Activated CD4-positive, alpha-beta memory T cell treated with anti-CD3 and anti-CD28 coated beads, Interleukin-2, amount 10 ng/mL, durations not matched to agents 7 days and 5 days (primary cell): ENCODE measurements at regions not wholly inside any gene's neighbourhood (a gene's known extent, or its start where the extent isn't known, plus 50 kb on each side); places are given as distances from the start of the nearest gene placed in this dataset.
A peak's percentile ranks its signal among the peaks of the same experiment; 100 is the strongest.

Experiments
- CTCF ChIA-PET: fragments of 350-600 bp; sonication (Branson Sonifier 250); formaldehyde crosslinking; loops from one replicate; lab custom pipeline; 2021; ENCODE audit warnings: antibody characterized with exemption, inconsistent platforms; lab: Charles Lee
- POLR2A ChIA-PET: fragments of 350-600 bp; sonication (Branson Sonifier 250); formaldehyde crosslinking; loops from one replicate; lab custom pipeline; 2021; ENCODE audit warnings: antibody characterized with exemption; lab: Charles Lee
- DNase-seq: peaks from one replicate; pipeline ENCODE4 v3.0.0-alpha.2; 2020
- H3K27ac Mint-ChIP-seq: one replicate; pipeline ENCODE4 v1.8.0; 2021; ENCODE audit warnings: mild to moderate bottlenecking, mixed read lengths
- H3K27me3 Mint-ChIP-seq: one replicate; pipeline ENCODE4 v1.8.0; 2021; ENCODE audit warnings: mixed read lengths
- H3K36me3 Mint-ChIP-seq: one replicate; pipeline ENCODE4 v1.8.0; 2021; ENCODE audit warnings: low read depth, mixed read lengths
- H3K4me1 Mint-ChIP-seq: one replicate; pipeline ENCODE4 v1.8.0; 2021; ENCODE audit warnings: mixed read lengths
- H3K4me3 Mint-ChIP-seq: one replicate; pipeline ENCODE4 v1.8.0; 2021; ENCODE audit warnings: mild to moderate bottlenecking, mixed read lengths
- H3K9me3 Mint-ChIP-seq: one replicate; pipeline ENCODE4 v1.8.0; 2021; ENCODE audit warnings: mixed read lengths

GRCh38 chr7:118298771-118299170, 74.3 kb downstream of the ANKRD7 start:
- H3K27ac Mint-ChIP-seq, result no peak overlapping the region
- peaks cover 25% of the 10 kb centered on the region for H3K27me3 Mint-ChIP-seq
- H3K36me3 Mint-ChIP-seq, result no peaks in the 10 kb centered on the region
- H3K4me1 Mint-ChIP-seq, result peaks cover 2% of the 10 kb centered on the region
- ChIA-PET POLR2A (interaction anchor here (0.7 kb wide), 1 partner anchor 12 kb away, joined by 4 read pairs; no protein-coding TSS in a partner anchor), CTCF (no interaction called here)
- DNase-seq, result no peak
- H3K9me3 Mint-ChIP-seq, result no peaks in the 10 kb centered on the region
- H3K4me3 Mint-ChIP-seq, result no peak overlapping the region

DNA sequence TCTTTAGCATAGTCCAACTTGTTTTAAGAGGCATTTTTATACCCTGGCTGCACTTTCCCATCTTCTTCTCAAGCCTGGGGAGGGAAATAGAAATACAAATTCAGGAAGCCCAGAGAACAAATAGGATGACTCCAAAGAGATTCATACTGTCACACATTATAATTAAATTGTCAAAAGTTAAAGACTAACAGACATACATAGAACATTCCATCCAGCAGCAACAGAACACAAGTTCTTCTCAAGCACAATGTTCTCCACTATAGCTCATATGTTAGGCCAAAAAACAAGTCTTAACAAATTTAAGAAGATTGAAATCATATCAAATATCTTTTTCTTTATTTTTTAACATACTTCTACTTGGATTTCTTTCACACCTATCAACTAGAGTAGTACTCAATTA, 75.7 kb downstream of the ANKRD7 start:
- no peak overlapping the region for H3K4me3 Mint-ChIP-seq
- H3K27ac Mint-ChIP-seq, result no peak overlapping the region
- peaks cover 23% of the 10 kb centered on the region for H3K27me3 Mint-ChIP-seq
- DNase-seq, result no peak
- CTCF ChIA-PET, result no interaction called here
- no peaks in the 10 kb centered on the region for H3K36me3 Mint-ChIP-seq
- POLR2A ChIA-PET, result no interaction called here
- H3K9me3 Mint-ChIP-seq, result no peaks in the 10 kb centered on the region
- H3K4me1 Mint-ChIP-seq, result peaks cover 2% of the 10 kb centered on the region

DNA sequence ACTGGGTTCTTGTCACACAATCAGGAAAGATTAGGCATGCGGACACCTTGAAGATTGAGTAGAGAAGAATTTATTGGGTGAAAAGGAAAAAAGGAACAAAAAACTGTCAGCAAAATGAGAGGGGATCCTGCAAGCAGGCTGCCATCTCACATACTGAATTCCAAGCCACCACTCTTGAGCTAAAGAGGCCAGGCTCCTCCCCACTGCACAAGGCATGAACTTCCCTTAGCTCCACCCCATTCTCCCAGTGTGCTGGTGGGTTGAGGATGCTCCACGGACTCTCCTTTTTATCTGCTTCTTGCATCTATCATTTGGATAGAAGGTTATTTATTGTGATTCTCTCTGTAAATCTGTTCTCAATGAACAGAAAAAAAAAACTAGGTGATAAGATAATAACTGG, 79.6 kb downstream of the ANKRD7 start:
- ChIA-PET POLR2A (no interaction called here), CTCF (no interaction called here)
- Mint-ChIP-seq H3K27me3 (peaks cover 12% of the 10 kb centered on the region), H3K27ac (no peak overlapping the region), H3K36me3 (no peaks in the 10 kb centered on the region), H3K4me3 (no peak overlapping the region), H3K9me3 (peaks cover 5% of the 10 kb centered on the region), H3K4me1 (peaks cover 2% of the 10 kb centered on the region)
- no peak for DNase-seq

- Mint-ChIP-seq H3K27ac (no peak overlapping the region), H3K27me3 (peaks cover 6% of the 10 kb centered on the region), H3K4me1 (peaks cover 2% of the 10 kb centered on the region), H3K36me3 (no peaks in the 10 kb centered on the region), H3K9me3 (peaks cover 11% of the 10 kb centered on the region), H3K4me3 (no peak overlapping the region)
- DNase-seq, result no peak
- CTCF ChIA-PET, result no interaction called here
- POLR2A ChIA-PET, result no interaction called here
Measured at GRCh38 chr7:118305671-118306070, 81.2 kb downstream of the ANKRD7 start.

GRCh38 chr7:118306771-118307170, 82.3 kb downstream of the ANKRD7 start:
- peaks cover 12% of the 10 kb centered on the region for H3K4me1 Mint-ChIP-seq
- H3K27ac Mint-ChIP-seq, result no peak overlapping the region
- peaks cover 11% of the 10 kb centered on the region for H3K9me3 Mint-ChIP-seq
- peaks cover 6% of the 10 kb centered on the region for H3K27me3 Mint-ChIP-seq
- DNase-seq, result no peak
- ChIA-PET POLR2A (no interaction called here), CTCF (no interaction called here)
- H3K4me3 Mint-ChIP-seq, result no peak overlapping the region
- no peaks in the 10 kb centered on the region for H3K36me3 Mint-ChIP-seq

GRCh38 chr7:118311121-118311836, 86.8 kb downstream of the ANKRD7 start:
- no peak for DNase-seq
- H3K4me3 Mint-ChIP-seq, result no peak overlapping the region
- POLR2A ChIA-PET, result no interaction called here
- CTCF ChIA-PET, result no interaction called here
- H3K9me3 Mint-ChIP-seq, result peaks cover 14% of the 10 kb centered on the region
- no peaks in the 10 kb centered on the region for H3K27me3 Mint-ChIP-seq
- H3K27ac Mint-ChIP-seq, result peak overlapping the region; percentile 52
- H3K4me1 Mint-ChIP-seq, result peaks cover 25% of the 10 kb centered on the region
- peaks cover 3% of the 10 kb centered on the region for H3K36me3 Mint-ChIP-seq

GRCh38 chr7:118312051-118312450, 87.5 kb downstream of the ANKRD7 start:
- Mint-ChIP-seq H3K9me3 (peaks cover 14% of the 10 kb centered on the region), H3K27me3 (no peaks in the 10 kb centered on the region), H3K27ac (no peak overlapping the region), H3K36me3 (peaks cover 3% of the 10 kb centered on the region), H3K4me3 (no peak overlapping the region), H3K4me1 (peaks cover 25% of the 10 kb centered on the region)
- ChIA-PET CTCF (no interaction called here), POLR2A (no interaction called here)
- DNase-seq, result no peak

- H3K9me3 Mint-ChIP-seq, result peaks cover 12% of the 10 kb centered on the region
- ChIA-PET POLR2A (no interaction called here), CTCF (no interaction called here)
- no peaks in the 10 kb centered on the region for H3K27me3 Mint-ChIP-seq
- peaks cover 3% of the 10 kb centered on the region for H3K36me3 Mint-ChIP-seq
- H3K4me3 Mint-ChIP-seq, result no peak overlapping the region
- peak overlapping the region; percentile 68 for H3K27ac Mint-ChIP-seq
- no peak for DNase-seq
- H3K4me1 Mint-ChIP-seq, result peaks cover 25% of the 10 kb centered on the region
Measured at GRCh38 chr7:118312966-118313365, 88.5 kb downstream of the ANKRD7 start.

GRCh38 chr7:118324790-118325449, 100.4 kb downstream of the ANKRD7 start:
- Mint-ChIP-seq H3K36me3 (no peaks in the 10 kb centered on the region), H3K4me3 (no peak overlapping the region), H3K4me1 (peaks cover 3% of the 10 kb centered on the region), H3K27ac (no peak overlapping the region), H3K9me3 (no peaks in the 10 kb centered on the region), H3K27me3 (peaks cover 6% of the 10 kb centered on the region)
- DNase-seq, result no peak
- ChIA-PET CTCF (no interaction called here), POLR2A (no interaction called here)

GRCh38 chr7:118325450-118325808, 100.9 kb downstream of the ANKRD7 start:
- POLR2A ChIA-PET, result no interaction called here
- Mint-ChIP-seq H3K4me1 (peaks cover 3% of the 10 kb centered on the region), H3K27ac (no peak overlapping the region), H3K36me3 (no peaks in the 10 kb centered on the region), H3K9me3 (no peaks in the 10 kb centered on the region), H3K27me3 (peaks cover 10% of the 10 kb centered on the region), H3K4me3 (no peak overlapping the region)
- CTCF ChIA-PET, result no interaction called here
- DNase-seq, result no peak

GRCh38 chr7:118327174-118327573, 102.7 kb downstream of the ANKRD7 start:
- ChIA-PET CTCF (no interaction called here), POLR2A (no interaction called here)
- H3K27me3 Mint-ChIP-seq, result peaks cover 10% of the 10 kb centered on the region
- peaks cover 3% of the 10 kb centered on the region for H3K4me1 Mint-ChIP-seq
- H3K36me3 Mint-ChIP-seq, result no peaks in the 10 kb centered on the region
- no peak for DNase-seq
- H3K4me3 Mint-ChIP-seq, result no peak overlapping the region
- H3K9me3 Mint-ChIP-seq, result no peaks in the 10 kb centered on the region
- H3K27ac Mint-ChIP-seq, result no peak overlapping the region

DNA sequence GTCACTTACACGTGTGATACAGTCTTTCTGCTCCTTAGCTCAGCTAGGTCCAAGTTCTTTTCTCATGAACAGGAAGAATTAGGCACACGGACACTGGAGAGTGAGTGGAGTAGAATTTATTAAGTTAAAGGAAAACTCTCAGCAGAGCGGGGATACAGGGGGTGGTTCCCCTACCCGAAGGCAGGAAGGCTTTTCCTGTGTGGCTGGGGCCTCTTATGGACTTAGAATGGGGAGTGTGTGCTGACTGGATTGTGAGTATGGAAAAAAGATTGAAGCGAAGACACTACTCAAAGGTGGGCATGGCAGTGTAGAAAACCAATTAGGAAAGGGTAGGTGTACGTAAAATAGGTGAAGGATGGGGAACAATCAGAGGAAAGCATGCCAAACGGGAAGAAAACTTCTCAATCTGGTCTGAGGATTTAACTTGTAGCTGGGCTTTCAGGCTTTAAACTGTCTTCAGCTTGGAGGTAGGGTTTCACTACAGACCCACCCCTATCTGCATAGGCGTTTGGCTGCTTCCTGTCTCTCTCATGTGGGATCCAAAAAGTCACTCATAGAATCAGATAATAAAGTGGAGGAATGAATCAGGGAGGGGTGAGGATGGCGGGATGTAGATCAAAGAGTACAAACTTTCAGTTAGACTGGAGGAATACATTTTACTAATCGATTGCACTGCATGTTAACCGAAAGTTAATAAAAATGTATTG, 104.2 kb downstream of the ANKRD7 start:
- POLR2A ChIA-PET, result no interaction called here
- H3K27me3 Mint-ChIP-seq, result peaks cover 10% of the 10 kb centered on the region
- no peak overlapping the region for H3K4me3 Mint-ChIP-seq
- H3K9me3 Mint-ChIP-seq, result no peaks in the 10 kb centered on the region
- DNase-seq, result no peak
- no peaks in the 10 kb centered on the region for H3K36me3 Mint-ChIP-seq
- H3K27ac Mint-ChIP-seq, result no peak overlapping the region
- CTCF ChIA-PET, result no interaction called here
- peaks cover 3% of the 10 kb centered on the region for H3K4me1 Mint-ChIP-seq

GRCh38 chr7:118330388-118330787, 105.9 kb downstream of the ANKRD7 start:
- H3K4me3 Mint-ChIP-seq, result no peak overlapping the region
- peaks cover 10% of the 10 kb centered on the region for H3K27me3 Mint-ChIP-seq

More at GRCh38 chr7:118330388-118330787, 105.9 kb downstream of the ANKRD7 start:
- POLR2A ChIA-PET, result no interaction called here
- Mint-ChIP-seq H3K9me3 (no peaks in the 10 kb centered on the region), H3K27ac (no peak overlapping the region), H3K36me3 (no peaks in the 10 kb centered on the region), H3K4me1 (peaks cover 3% of the 10 kb centered on the region)
- no peak for DNase-seq
- CTCF ChIA-PET, result no interaction called here
